NCI-H510A (cell line): ENCODE measurements at regions not wholly inside any gene's neighbourhood (a gene's known extent, or its start where the extent isn't known, plus 50 kb on each side); places are given as distances from the start of the nearest gene placed in this dataset.

ENCODE experiments used
- DNase-seq: peaks from one replicate; lab custom pipeline; 2025; lab: John Stamatoyannopoulos, UW

- no peak for DNase-seq
Observed at GRCh38 chr18:48488388-48488850, 50.4 kb upstream of the CTIF start.

- no peak for DNase-seq
Observed at GRCh38 chr18:48486754-48487153, 52.1 kb upstream of the CTIF start.

GRCh38 chr18:48485828-48486405 lies 52.9 kb upstream of the CTIF start:
- DNase-seq = no peak

GRCh38 chr18:48481092-48481491 lies 57.7 kb upstream of the CTIF start:
- no peak for DNase-seq

GRCh38 chr18:48479531-48479930 lies 59.3 kb upstream of the CTIF start:
- DNase-seq = no peak

- no peak for DNase-seq
Observed at GRCh38 chr18:48477348-48477747, 61.5 kb upstream of the CTIF start.

GRCh38 chr18:48476550-48476917 lies 62.3 kb upstream of the CTIF start:
- DNase-seq = no peak

- DNase-seq = peak; percentile 20
Observed at GRCh38 chr18:48475635-48476549, 62.9 kb upstream of the CTIF start.

GRCh38 chr18:48473816-48474215 lies 64.6 kb upstream of the ZBTB7C start:
- DNase-seq = no peak

GRCh38 chr18:48472610-48473009 lies 63.4 kb upstream of the ZBTB7C start:
- DNase-seq = no peak

- no peak for DNase-seq
Observed at GRCh38 chr18:48470484-48471180, 61.4 kb upstream of the ZBTB7C start.

GRCh38 chr18:48468151-48468550 lies 59.0 kb upstream of the ZBTB7C start:
- DNase-seq = no peak

- DNase-seq = no peak
Observed at GRCh38 chr18:48467231-48467630, 58.0 kb upstream of the ZBTB7C start.

GRCh38 chr18:48462510-48462909 lies 53.3 kb upstream of the ZBTB7C start:
- no peak for DNase-seq

GRCh38 chr18:48460929-48461583 lies 51.9 kb upstream of the ZBTB7C start:
- no peak for DNase-seq

GRCh38 chr18:48459465-48459864 lies 50.3 kb upstream of the ZBTB7C start:
- DNase-seq = no peak

- DNase-seq = no peak
Observed at GRCh38 chr18:48459016-48459415, 49.8 kb upstream of the ZBTB7C start.
